ENCODE measurements at regions not wholly inside any gene's neighbourhood (a gene's known extent, or its start where the extent isn't known, plus 50 kb on each side); places are given as distances from the start of the nearest gene placed in this dataset.

GRCh38 chr3:127484601-127485388 lies 105.7 kb downstream of the TPRA1 start:
- TF ChIP-seq, protein P1, sequence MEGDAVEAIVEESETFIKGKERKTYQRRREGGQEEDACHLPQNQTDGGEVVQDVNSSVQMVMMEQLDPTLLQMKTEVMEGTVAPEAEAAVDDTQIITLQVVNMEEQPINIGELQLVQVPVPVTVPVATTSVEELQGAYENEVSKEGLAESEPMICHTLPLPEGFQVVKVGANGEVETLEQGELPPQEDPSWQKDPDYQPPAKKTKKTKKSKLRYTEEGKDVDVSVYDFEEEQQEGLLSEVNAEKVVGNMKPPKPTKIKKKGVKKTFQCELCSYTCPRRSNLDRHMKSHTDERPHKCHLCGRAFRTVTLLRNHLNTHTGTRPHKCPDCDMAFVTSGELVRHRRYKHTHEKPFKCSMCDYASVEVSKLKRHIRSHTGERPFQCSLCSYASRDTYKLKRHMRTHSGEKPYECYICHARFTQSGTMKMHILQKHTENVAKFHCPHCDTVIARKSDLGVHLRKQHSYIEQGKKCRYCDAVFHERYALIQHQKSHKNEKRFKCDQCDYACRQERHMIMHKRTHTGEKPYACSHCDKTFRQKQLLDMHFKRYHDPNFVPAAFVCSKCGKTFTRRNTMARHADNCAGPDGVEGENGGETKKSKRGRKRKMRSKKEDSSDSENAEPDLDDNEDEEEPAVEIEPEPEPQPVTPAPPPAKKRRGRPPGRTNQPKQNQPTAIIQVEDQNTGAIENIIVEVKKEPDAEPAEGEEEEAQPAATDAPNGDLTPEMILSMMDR (IDR thresholded peaks at IDR 0.05) = no peak
- TF ChIP-seq POLR2A (IDR thresholded peaks at IDR 0.05) = no peak
